SK-N-SH (cell line): ENCODE measurements at regions not wholly inside any gene's neighbourhood (a gene's known extent, or its start where the extent isn't known, plus 50 kb on each side); places are given as distances from the start of the nearest gene placed in this dataset.

ENCODE experiments used
- CTCF ChIP-seq: fragments of 200-600 bp; sonication (generic); IDR thresholded peaks from 2 replicates; pipeline ENCODE4 v1.6.1; 2017; ENCODE audit warnings: antibody characterized with exemption, mild to moderate bottlenecking, moderate library complexity
- EP300 ChIP-seq, 2 experiments: IDR thresholded peaks; 2 replicates each; pipeline versions ENCODE4 v1.4.0 to v1.6.1; 2012; ENCODE audit warnings: borderline replicate concordance in 1 of 2, low read depth in 1 of 2, low read length in 1 of 2
- POLR2AphosphoS5 ChIP-seq: IDR thresholded peaks from 2 replicates; pipeline ENCODE4 v1.6.1; 2012; ENCODE audit warnings: low read depth, low read length
- RCOR1 ChIP-seq: fragments of 150-350 bp; IDR thresholded peaks from 2 replicates; pipeline ENCODE4 v1.6.1; 2017; ENCODE audit warnings: antibody characterized with exemption, low read length
- TAF1 ChIP-seq: IDR thresholded peaks from 2 replicates; pipeline ENCODE4 v1.6.1; 2012; ENCODE audit warnings: low read depth, mild to moderate bottlenecking, low read length, moderate library complexity, borderline replicate concordance
- TEAD4 ChIP-seq: IDR thresholded peaks from 2 replicates; pipeline ENCODE4 v1.4.0; 2012; ENCODE audit warnings: mild to moderate bottlenecking, borderline replicate concordance; ENCODE audit not compliant: insufficient read depth
- USF1 ChIP-seq: IDR thresholded peaks from 2 replicates; pipeline ENCODE4 v1.4.0; 2012; ENCODE audit warnings: low read depth, borderline replicate concordance

- TF ChIP-seq CTCF = no peak
- no peak for TF ChIP-seq TAF1
- no peak for TF ChIP-seq EP300 (IDR thresholded peaks at IDR 0.05; ENCODE audit: borderline replicate concordance in 1 of 2, low read depth in 1 of 2, low read length in 1 of 2)
- no peak for TF ChIP-seq USF1
- no peak for TF ChIP-seq RCOR1
- TF ChIP-seq TEAD4 = no peak
- no peak for TF ChIP-seq POLR2AphosphoS5
Observed at GRCh38 chr4:59770601-59771264, 1429.4 kb upstream of the ADGRL3 start.
